Urinary bladder (tissue), 3 donors: ENCODE measurements at regions not wholly inside any gene's neighbourhood (a gene's known extent, or its start where the extent isn't known, plus 50 kb on each side); places are given as distances from the start of the nearest gene placed in this dataset.

Experiments
- DNase-seq: peaks from one replicate; pipeline ENCODE4 v3.0.0-alpha.2; 2015; ENCODE audit errors: extremely low spot score
- H3K27ac ChIP-seq: one replicate; pipeline ENCODE4 v1.5.1; 2013; ENCODE audit warnings: low read depth, mild to moderate bottlenecking, moderate library complexity
- H3K36me3 ChIP-seq: one replicate; pipeline ENCODE4 v1.6.1; 2013; ENCODE audit warnings: mild to moderate bottlenecking, moderate library complexity; ENCODE audit not compliant: insufficient read depth
- H3K4me1 ChIP-seq: one replicate; pipeline ENCODE4 v1.6.1; 2013; ENCODE audit warnings: mild to moderate bottlenecking, moderate library complexity; ENCODE audit not compliant: insufficient read depth
- H3K4me3 ChIP-seq: one replicate; pipeline ENCODE4 v1.5.1; 2013; ENCODE audit warnings: low read depth, low read length
- WGBS: extraction: QIAGEN DNeasy Blood & Tissue Kit; methylation state at CpG from one replicate; pipeline ENCODE4 v1.1.7; 2013; 5-methylcytosine and 5-hydroxymethylcytosine counted together
- donor health status: healthy with polysubstance abuse.
- donor health status: healthy.

DNA sequence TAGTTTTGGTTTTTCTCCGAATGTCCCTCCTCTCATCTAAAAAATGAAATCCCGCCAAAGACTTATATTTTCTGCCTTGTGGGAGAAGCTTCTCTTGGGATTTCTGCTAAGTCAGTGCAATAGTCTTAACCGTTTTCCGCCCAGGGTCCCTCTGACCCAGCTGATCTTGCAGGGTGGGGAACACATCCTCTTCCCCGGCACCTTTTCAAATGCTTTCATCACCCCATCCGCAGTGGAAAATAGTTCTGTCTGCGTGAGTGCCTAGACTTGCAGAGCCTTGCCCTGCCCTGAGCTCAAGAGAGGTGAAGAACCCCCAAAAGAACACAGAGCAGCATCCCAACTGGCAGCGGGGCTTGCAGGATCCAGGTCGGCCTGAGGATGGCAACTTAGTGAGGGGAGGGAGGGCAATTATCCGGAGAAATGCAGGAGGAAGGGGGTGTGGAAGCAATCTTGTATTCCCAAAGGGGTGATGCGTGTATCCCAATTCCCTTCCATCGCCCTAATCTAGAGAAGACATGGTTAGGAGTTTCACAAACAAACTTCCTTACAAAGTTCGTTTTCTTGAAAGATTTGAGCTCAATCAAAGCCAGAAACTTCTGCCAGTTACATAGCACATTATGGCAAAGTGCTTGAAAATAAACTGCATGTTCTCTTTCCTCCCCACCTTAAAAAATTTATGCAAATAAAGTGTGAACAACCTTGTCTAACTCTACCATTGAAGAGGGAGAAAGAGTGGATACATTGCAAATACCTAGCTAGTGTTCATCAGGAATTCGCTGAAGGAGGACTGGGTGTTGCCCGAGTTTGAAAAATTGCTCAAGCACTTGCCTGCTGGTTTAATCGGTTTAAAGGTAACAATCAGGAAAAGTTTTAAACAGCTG, 79.9 kb downstream of the NR2F2 start:
- WGBS: 12% methylated on average over 16 of the region's 16 CpGs
- Histone ChIP-seq H3K4me3 (no peak overlapping the region), H3K36me3 (no peaks in the 10 kb centered on the region), H3K27ac (no peak overlapping the region), H3K4me1 (peaks cover 3% of the 10 kb centered on the region)
- DNase-seq: no peak

DNA sequence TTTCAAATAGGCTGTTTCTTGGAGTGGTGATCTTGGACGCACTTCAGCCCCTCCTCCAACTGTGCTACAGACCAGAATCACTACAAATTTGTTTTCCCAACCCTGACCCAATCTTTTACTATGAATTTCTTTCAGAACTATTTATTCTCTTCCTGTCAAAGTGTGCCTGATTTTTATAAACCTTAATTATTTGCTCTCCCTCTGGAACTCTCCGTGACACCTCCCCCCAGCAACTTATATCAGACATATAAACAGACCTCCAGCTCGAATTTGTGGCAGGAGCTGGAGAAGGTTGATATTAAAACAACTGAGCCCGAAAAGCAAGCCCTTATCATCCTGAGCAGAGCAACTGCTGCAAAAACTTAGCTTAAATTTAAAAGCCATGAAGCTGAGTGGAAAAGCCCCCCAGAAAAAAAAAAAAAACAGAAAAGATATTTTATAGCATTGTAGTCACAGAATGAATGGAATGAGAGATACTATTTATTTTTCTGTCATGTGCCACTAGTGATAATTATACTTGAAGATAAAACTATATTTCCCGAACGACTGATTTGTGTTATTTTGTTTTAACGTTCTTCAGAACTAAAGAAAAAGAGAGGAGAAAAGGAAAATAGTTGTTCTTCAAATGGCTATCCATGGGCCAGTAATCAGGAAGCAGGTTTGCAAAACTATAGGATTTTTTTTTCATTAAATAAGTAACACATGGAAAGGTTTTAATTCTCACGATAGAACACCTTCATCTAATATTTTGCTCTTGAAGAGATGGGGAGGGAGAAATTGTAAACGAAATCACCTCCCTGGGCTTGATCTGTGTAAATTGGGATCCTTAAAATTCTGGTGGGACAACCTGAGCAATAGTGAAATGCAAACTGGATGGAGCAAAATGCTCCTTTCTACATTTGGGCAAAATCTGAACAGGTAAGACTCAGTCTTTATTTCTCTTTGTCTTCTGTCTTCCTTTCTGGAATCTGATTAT, 80.8 kb downstream of the NR2F2 start:
- WGBS: 20% methylated on average over 9 of the region's 9 CpGs
- no peaks in the 10 kb centered on the region for H3K36me3 ChIP-seq
- no peak overlapping the region for H3K4me3 ChIP-seq
- peaks cover 3% of the 10 kb centered on the region for H3K4me1 ChIP-seq
- no peak overlapping the region for H3K27ac ChIP-seq
- no peak for DNase-seq

DNA sequence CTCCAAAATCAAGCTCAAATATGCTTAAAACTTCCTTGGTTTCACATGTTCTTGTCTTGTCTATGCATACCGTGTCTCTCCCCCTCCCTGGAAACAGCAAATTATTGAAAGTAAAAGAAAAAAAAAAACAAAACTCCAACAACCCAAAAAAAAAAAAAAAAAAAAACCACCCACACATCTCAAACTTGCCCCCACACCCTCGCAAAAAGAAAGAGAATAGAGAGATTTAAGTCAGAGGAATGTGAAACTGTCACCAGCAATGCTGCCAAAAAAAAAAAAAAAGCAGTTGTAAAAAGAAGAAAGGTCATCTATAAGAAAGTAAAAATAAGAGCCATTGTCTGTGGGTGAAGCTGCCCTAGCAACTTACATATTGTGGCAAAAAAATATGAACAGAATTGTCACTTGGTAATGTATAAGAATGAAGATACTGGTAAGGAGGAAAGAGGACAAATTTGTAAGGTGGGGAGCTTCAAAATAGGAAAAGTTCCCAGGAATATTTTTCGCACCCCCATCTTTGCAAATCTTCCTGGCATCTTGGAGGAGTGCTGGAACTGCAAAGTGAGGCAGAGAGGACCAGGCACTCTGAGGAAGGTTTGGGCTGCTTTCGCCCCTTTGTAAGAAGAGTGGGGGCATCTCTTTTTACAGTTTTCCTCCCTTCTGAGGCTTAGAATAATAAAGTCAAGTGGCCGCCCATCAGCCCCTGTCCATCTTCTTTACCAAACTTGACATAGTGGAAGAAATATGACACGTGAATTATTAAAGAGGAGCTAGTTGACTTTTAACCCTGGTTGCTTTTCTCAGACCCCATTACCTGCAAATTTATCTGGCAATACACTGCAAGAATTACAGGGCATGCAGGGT, 81.8 kb downstream of the NR2F2 start:
- Histone ChIP-seq H3K4me3 (no peak overlapping the region), H3K36me3 (no peaks in the 10 kb centered on the region), H3K4me1 (peaks cover 3% of the 10 kb centered on the region), H3K27ac (no peak overlapping the region)
- DNase-seq: no peak
- WGBS: 30% methylated on average over 6 of the region's 6 CpGs

DNA sequence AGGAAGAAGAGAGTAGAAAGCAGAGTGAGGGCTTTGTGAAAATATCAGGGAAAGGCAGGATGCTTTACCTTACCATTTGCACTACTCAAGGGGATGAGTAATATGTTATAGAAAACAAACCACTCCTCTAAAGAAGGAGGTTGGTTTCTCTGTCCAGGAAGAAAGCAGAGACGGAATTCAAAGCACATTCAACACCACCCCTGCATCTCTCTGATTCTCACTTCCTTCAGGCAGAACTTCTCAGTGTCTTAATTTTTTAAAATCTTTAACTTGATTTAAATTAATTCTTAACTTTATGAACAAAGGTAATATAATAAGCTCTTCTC, 82.4 kb downstream of the NR2F2 start:
- no peaks in the 10 kb centered on the region for H3K36me3 ChIP-seq
- no peak overlapping the region for H3K4me3 ChIP-seq
- no peak for DNase-seq
- peaks cover 3% of the 10 kb centered on the region for H3K4me1 ChIP-seq
- no peak overlapping the region for H3K27ac ChIP-seq
- WGBS: 32% methylated on average over 1 of the region's 1 CpG

DNA sequence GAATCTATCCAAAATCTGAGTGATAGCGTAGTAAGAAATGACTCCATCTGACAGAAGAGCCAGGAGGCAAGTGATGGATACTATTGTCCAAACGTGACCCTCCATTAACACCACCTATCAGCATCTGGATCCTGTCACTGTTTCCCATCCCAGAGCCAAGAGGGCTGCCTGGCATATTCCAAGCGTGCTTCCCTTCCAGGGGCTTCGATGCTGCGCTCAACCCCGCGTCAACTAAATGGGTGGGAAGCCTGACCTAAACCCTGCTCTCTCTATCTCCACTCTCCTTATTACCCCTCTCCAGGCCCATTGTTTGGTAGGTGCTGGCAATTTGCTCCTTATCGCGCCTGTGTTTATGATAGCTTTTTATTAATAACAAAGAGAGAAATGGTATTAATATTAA, 83.2 kb downstream of the NR2F2 start:
- DNase-seq: no peak
- no peak overlapping the region for H3K27ac ChIP-seq
- no peak overlapping the region for H3K4me3 ChIP-seq
- 16% methylated on average over 9 of the region's 9 CpGs for WGBS
- peaks cover 3% of the 10 kb centered on the region for H3K4me1 ChIP-seq
- no peaks in the 10 kb centered on the region for H3K36me3 ChIP-seq

DNA sequence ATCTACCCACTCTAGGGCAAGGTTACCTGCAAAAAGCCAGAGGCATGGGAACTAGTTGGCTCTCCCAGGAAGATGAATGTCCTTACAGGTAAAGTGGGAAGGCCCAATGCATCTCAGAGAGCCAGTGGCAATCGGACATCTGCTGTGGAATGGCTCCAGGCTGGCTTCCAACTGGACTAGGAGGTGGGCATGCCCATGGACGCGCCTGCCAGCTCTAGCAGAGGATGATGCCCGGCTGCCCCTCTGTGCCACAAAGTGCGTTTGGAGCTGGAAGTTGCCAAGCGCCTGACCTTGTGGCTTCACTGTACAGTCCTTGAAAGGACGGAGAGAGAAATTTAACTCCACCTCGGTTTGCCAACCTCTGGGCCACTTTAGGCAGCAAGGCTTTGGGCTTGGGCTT, 84.4 kb downstream of the NR2F2 start:
- no peaks in the 10 kb centered on the region for H3K4me1 ChIP-seq
- H3K27ac ChIP-seq: no peak overlapping the region
- H3K4me3 ChIP-seq: no peak overlapping the region
- WGBS: 30% methylated on average over 8 of the region's 8 CpGs
- no peak for DNase-seq
- no peaks in the 10 kb centered on the region for H3K36me3 ChIP-seq

DNA sequence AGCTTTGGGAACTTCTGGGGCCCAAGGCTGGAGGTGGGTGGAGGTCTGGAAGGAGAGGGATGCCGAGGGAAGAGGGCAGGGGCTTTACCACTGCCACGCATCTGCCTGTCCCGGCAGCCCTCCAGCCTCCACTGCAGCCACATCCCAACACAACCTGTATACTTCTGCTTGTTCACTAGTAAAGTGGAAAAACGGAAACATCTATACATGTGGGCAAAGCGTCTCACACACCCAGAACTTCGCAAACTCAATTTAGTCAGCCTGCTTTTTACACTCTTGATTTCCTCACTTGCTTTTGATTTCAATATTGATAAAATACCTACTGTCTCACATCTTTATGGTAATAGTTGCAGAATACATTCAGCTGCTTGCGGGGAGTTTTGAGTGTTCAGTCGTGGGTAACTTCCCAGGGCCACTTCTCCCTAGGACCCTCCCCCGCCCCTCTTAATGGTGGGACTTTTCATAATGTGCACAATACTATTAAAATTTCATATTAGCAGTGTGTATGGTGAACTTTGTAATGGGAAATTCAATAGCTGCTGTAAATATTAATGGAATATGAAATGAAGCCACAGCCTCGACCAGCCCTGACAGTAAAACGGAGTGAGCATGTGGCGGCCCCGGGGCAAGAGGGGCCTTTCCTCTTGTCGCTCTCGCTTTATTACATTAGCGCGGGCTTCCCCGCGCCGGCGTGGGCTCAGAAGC, 85.2 kb downstream of the NR2F2 start:
- Histone ChIP-seq H3K4me3 (peak overlapping the region; percentile 19), H3K27ac (no peak overlapping the region), H3K36me3 (no peaks in the 10 kb centered on the region), H3K4me1 (no peaks in the 10 kb centered on the region)
- 21% methylated on average over 21 of the region's 21 CpGs for WGBS
- no peak for DNase-seq

DNA sequence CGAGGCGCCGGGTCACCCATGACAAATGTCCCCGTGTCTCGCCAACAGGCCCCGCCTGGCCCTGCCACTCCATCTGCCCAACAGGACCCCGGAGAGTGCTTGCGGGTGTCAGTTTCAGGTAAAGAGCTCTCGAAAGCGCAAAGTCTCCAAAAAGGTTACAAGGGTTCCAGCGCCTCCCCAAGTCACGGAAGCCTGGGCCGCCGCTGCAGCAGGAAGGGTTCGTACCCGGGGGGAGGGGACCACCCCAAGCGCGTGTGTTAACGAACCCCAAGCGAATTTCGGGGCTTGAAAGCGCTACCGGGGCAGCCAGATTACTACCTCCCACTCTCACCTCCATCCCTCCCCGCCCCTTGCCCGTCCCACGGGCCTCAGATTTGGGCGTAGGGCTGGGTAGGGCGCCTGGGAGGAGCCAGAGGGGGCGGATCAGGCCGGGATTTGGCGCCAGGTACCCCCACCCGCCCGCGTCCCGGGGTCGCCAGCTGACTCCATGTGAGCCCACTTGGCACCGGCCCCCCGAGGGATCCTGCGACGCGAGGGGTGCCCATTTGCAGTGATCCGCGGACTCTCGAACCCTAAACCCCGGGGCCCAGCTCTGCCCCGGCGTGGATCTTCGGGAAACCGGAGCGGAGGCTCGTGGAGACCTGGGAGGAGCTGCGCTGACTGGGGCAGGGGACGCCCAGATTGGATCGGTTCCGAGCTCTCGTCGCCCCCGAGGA, 85.9 kb downstream of the NR2F2 start:
- DNase-seq: no peak
- H3K27ac ChIP-seq: no peak overlapping the region
- H3K36me3 ChIP-seq: no peaks in the 10 kb centered on the region
- peak overlapping the region; percentile 19 for H3K4me3 ChIP-seq
- 3% methylated on average over 58 of the region's 58 CpGs for whole genome bisulfite sequencing
- H3K4me1 ChIP-seq: no peaks in the 10 kb centered on the region

DNA sequence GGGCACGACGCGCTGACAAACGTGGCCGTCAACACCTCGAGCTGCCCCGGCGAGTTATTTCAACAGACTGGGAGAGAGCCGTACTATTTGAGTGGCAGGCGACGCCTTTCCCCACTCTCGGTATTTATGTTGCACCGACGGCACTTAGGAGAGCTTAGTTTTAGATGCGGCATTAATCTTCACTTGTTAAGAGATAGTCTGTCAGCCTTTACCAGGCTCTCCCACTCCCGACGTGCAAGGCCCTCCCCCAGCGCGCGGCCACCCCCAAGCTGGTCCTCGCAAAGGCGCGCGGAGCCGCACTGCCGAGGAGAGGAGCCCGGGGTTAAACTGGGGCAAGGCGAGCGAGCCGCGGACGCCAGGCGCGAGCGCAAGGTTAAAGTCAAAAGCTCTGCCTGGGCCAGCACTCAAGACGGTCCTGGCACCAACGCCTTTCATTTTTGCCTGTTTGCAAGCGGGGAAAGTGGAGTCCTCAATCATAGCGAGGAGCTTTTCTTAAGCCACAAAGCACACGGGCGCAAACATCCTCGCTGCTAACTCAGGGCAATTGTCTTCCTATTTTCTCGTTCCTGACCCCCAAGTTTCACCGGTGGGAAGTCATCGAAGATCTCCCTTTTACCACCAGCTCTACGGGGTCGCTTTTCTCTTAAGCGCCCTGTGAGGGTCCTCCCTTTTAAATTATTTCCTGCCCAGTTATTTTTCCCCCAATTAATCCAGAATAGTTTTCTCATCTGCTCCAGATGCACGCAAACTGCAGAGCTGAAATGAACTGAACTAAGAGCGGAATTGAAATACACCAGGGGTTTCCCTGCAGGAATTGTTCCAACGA, 86.6 kb downstream of the NR2F2 start:
- H3K27ac ChIP-seq: no peak overlapping the region
- H3K36me3 ChIP-seq: no peaks in the 10 kb centered on the region
- peak overlapping the region; percentile 19 for H3K4me3 ChIP-seq
- no peak for DNase-seq
- H3K4me1 ChIP-seq: no peaks in the 10 kb centered on the region
- WGBS: 2% methylated on average over 51 of the region's 51 CpGs

DNA sequence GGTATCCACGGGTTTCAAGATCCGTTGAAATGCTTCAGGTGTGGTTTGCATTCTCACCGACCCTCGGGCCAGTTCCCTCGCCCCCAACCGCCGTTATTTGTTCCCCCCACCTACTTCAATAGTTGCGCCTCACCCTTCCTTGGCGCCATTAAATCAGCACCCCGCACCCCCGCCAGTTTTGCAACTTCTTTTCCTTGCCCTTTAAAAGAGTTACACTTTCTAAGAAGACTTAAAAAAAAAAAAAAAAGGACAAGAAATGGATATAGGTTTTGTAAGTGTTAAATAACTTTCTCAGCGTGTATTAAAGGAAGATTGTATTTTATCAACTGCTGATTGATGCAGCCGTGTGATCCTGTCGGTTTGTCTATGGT, 87.2 kb downstream of the NR2F2 start:
- Histone ChIP-seq H3K4me3 (no peak overlapping the region), H3K27ac (no peak overlapping the region), H3K4me1 (no peaks in the 10 kb centered on the region), H3K36me3 (no peaks in the 10 kb centered on the region)
- no peak for DNase-seq
- 12% methylated on average over 14 of the region's 14 CpGs for WGBS

DNA sequence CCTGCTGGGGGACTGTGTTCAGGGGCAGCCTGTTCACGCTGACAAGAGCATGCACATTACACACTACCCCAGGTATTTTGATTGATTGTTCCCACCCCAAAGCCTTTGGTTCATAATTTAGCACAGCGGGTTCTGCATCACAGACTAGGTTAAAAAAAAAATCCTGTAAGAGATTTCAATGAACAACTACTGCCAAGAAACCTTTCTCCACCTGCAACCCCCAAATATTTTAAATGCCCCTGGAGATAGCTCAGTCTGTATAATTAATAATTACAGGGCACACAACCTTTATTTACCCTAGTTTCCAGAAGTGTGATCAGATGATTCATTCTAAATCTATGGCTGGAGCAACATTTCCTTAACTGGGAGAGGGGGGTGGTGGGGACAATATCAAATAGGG, 87.6 kb downstream of the NR2F2 start:
- H3K4me3 ChIP-seq: no peak overlapping the region
- H3K4me1 ChIP-seq: no peaks in the 10 kb centered on the region
- 31% methylated on average over 2 of the region's 2 CpGs for WGBS
- H3K27ac ChIP-seq: no peak overlapping the region
- no peak for DNase-seq
- H3K36me3 ChIP-seq: no peaks in the 10 kb centered on the region

DNA sequence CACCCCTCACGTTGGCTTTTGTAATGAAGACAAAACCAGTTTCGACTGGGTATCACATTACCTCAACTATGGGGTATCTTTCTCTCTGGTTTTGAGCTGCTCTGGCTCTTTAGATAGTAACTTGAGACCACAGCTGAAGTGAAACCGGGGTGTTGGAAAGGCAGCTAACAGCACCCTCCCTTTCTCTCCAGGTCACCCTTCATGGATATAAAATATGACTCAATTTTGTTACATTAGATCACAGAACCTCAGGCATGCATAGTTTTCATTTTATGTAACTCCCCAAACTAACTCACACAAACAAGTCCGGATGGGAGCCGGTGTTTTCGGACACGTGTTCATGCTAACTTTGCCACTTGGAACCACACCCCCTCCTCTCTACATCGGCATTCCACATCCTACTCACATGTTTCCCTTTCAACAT, 90.7 kb downstream of the NR2F2 start:
- Histone ChIP-seq H3K36me3 (no peaks in the 10 kb centered on the region), H3K27ac (no peak overlapping the region), H3K4me1 (no peaks in the 10 kb centered on the region), H3K4me3 (no peak overlapping the region)
- DNase-seq: no peak
- 30% methylated on average over 8 of the region's 8 CpGs for WGBS
